ENCODE measurements at regions not wholly inside any gene's neighbourhood (a gene's known extent, or its start where the extent isn't known, plus 50 kb on each side); places are given as distances from the start of the nearest gene placed in this dataset.

GRCh38 chr15:87089551-87089950 lies 1009.9 kb downstream of the AGBL1 start:
- Histone ChIP-seq H3K27me3 (no peaks in the 10 kb centered on the region), H3K27ac (no peak overlapping the region), H3K36me3 (no peaks in the 10 kb centered on the region), H3K4me3 (no peak overlapping the region), H3K9me3 (no peaks in the 10 kb centered on the region), H3K4me1 (no peaks in the 10 kb centered on the region)
- TF ChIP-seq CTCF (IDR thresholded peaks at IDR 0.05): no peak
- DNase-seq (ENCODE audit: low spot score): no peak

GRCh38 chr15:87083201-87083600 lies 1003.5 kb downstream of the AGBL1 start:
- H3K4me1 ChIP-seq: no peaks in the 10 kb centered on the region
- no peak overlapping the region for H3K4me3 ChIP-seq
- TF ChIP-seq CTCF (IDR thresholded peaks at IDR 0.05): no peak
- H3K36me3 ChIP-seq: no peaks in the 10 kb centered on the region
- H3K27ac ChIP-seq: no peak overlapping the region
- H3K9me3 ChIP-seq: no peaks in the 10 kb centered on the region
- H3K27me3 ChIP-seq: no peaks in the 10 kb centered on the region
- no peak for DNase-seq (ENCODE audit: low spot score)

- Histone ChIP-seq H3K36me3 (no peaks in the 10 kb centered on the region), H3K4me1 (no peaks in the 10 kb centered on the region), H3K27me3 (no peaks in the 10 kb centered on the region), H3K9me3 (no peaks in the 10 kb centered on the region), H3K27ac (no peak overlapping the region), H3K4me3 (no peak overlapping the region)
- TF ChIP-seq CTCF (IDR thresholded peaks at IDR 0.05): no peak
- no peak for DNase-seq (ENCODE audit: low spot score)
Measured at GRCh38 chr15:87082581-87082980, 1002.9 kb downstream of the AGBL1 start.

- no peaks in the 10 kb centered on the region for H3K4me1 ChIP-seq
- TF ChIP-seq CTCF (IDR thresholded peaks at IDR 0.05): no peak
- H3K27ac ChIP-seq: no peak overlapping the region
- no peak overlapping the region for H3K4me3 ChIP-seq
- no peaks in the 10 kb centered on the region for H3K27me3 ChIP-seq
- DNase-seq (ENCODE audit: low spot score): no peak
- H3K36me3 ChIP-seq: no peaks in the 10 kb centered on the region
- no peaks in the 10 kb centered on the region for H3K9me3 ChIP-seq
Measured at GRCh38 chr15:87080547-87080946, 1000.9 kb downstream of the AGBL1 start.

Data from right atrium auricular region (tissue), 2 donors.